GM23338 (cell line): ENCODE measurements at regions not wholly inside any gene's neighbourhood (a gene's known extent, or its start where the extent isn't known, plus 50 kb on each side); places are given as distances from the start of the nearest gene placed in this dataset.

Experiments used
- ATAC-seq: fragments of 200-7000 bp; cut with Tn5 transposase; 3 replicates; pipeline ENCODE4 v1.9.1; 2020
- DNase-seq: peaks from one replicate; pipeline ENCODE4 v3.0.0-alpha.2; 2015; ENCODE audit warnings: low spot score
- H2AFZ ChIP-seq: fragments of 200-600 bp; sonication (generic); 2 replicates; pipeline ENCODE4 v1.8.0; 2016; ENCODE audit warnings: antibody characterized with exemption, mild to moderate bottlenecking, moderate library complexity
- H3F3A ChIP-seq: fragments of 200-600 bp; sonication (generic); replicated peaks from 2 replicates; pipeline ENCODE4 v1.8.0; 2017; ENCODE audit warnings: antibody characterized with exemption, mixed run types, low read depth
- H3K27ac ChIP-seq: fragments of 200-600 bp; sonication (generic); 2 replicates; pipeline ENCODE4 v1.6.1; 2016; ENCODE audit warnings: low read depth
- H3K27me3 ChIP-seq: fragments of 200-600 bp; sonication (generic); 2 replicates; pipeline ENCODE4 v1.8.0; 2016; ENCODE audit warnings: mild to moderate bottlenecking, mixed run types, moderate library complexity; ENCODE audit not compliant: insufficient read depth
- H3K36me3 ChIP-seq: fragments of 200-600 bp; sonication (generic); 2 replicates; pipeline ENCODE4 v1.8.0; 2016; ENCODE audit warnings: mild to moderate bottlenecking; ENCODE audit not compliant: insufficient read depth
- H3K4me1 ChIP-seq: fragments of 200-600 bp; sonication (generic); 2 replicates; pipeline ENCODE4 v1.8.0; 2016; ENCODE audit warnings: mild to moderate bottlenecking, moderate library complexity; ENCODE audit not compliant: insufficient read depth
- H3K4me2 ChIP-seq: fragments of 200-600 bp; sonication (generic); 2 replicates; pipeline ENCODE4 v1.7.1; 2017; ENCODE audit warnings: mixed run types
- H3K4me3 ChIP-seq: fragments of 200-600 bp; sonication (generic); 2 replicates; pipeline ENCODE4 v1.6.1; 2016; ENCODE audit warnings: mixed run types
- H3K79me2 ChIP-seq: fragments of 200-600 bp; sonication (generic); replicated peaks from 2 replicates; pipeline ENCODE4 v1.8.0; 2017; ENCODE audit warnings: mild to moderate bottlenecking; ENCODE audit not compliant: insufficient read depth
- H3K9me2 ChIP-seq: fragments of 200-600 bp; sonication (generic); 2 replicates; pipeline ENCODE4 v1.8.0; 2017; ENCODE audit not compliant: insufficient read depth
- H4K20me1 ChIP-seq: fragments of 200-600 bp; sonication (generic); replicated peaks from 2 replicates; pipeline ENCODE4 v1.8.0; 2017; ENCODE audit warnings: mild to moderate bottlenecking; ENCODE audit not compliant: insufficient read depth
- H3K27ac Mint-ChIP-seq: 2 replicates; pipeline ENCODE4 v1.8.0; 2020; ENCODE audit warnings: inconsistent platforms, mild to moderate bottlenecking, moderate library complexity, mixed read lengths
- H3K27me3 Mint-ChIP-seq: 3 replicates; pipeline ENCODE4 v1.8.0; 2022; ENCODE audit warnings: low read depth, mild to moderate bottlenecking, moderate library complexity, mixed read lengths, inconsistent platforms; ENCODE audit not compliant: insufficient read depth, poor library complexity
- H3K36me3 Mint-ChIP-seq: 3 replicates; pipeline ENCODE4 v1.8.0; 2021; ENCODE audit warnings: low read depth, mild to moderate bottlenecking, inconsistent platforms, moderate library complexity, mixed read lengths
- H3K4me1 Mint-ChIP-seq: 3 replicates; pipeline ENCODE4 v1.8.0; 2020; ENCODE audit warnings: mild to moderate bottlenecking, inconsistent platforms, mixed read lengths
- H3K4me3 Mint-ChIP-seq: 3 replicates; pipeline ENCODE4 v1.8.0; 2021; ENCODE audit warnings: moderate library complexity, mild to moderate bottlenecking, inconsistent platforms, mixed read lengths
- H3K9me3 Mint-ChIP-seq: 3 replicates; pipeline ENCODE4 v1.8.0; 2020; ENCODE audit warnings: moderate library complexity, mild to moderate bottlenecking, inconsistent platforms, mixed read lengths
- CREB1 ChIP-seq: fragments of 250-450 bp; sonication (Bioruptor Pico); IDR thresholded peaks from 2 replicates; pipeline ENCODE4 v1.5.0; 2020; ENCODE audit warnings: low read depth, mild to moderate bottlenecking, moderate library complexity
- EZH2phosphoT487 ChIP-seq: fragments of 200-600 bp; sonication (generic); IDR thresholded peaks from one replicate; pipeline ENCODE4 v1.8.1; 2018; ENCODE audit warnings: antibody characterized with exemption; ENCODE audit not compliant: unreplicated experiment
- JUNB ChIP-seq: IDR thresholded peaks from one replicate; pipeline ENCODE4 v1.6.1; 2016; ENCODE audit warnings: antibody characterized with exemption; ENCODE audit not compliant: unreplicated experiment
- NANOG ChIP-seq: IDR thresholded peaks from 2 replicates; pipeline ENCODE4 v1.6.1; 2016; ENCODE audit warnings: antibody characterized with exemption, borderline replicate concordance
- POLR2AphosphoS5 ChIP-seq: IDR thresholded peaks from 2 replicates; pipeline ENCODE4 v1.6.1; 2016; ENCODE audit warnings: antibody characterized with exemption, low read depth
- STAT1 ChIP-seq: IDR thresholded peaks from one replicate; pipeline ENCODE4 v1.6.1; 2016; ENCODE audit warnings: antibody characterized with exemption; ENCODE audit not compliant: unreplicated experiment
- ZNF114 ChIP-seq: fragments of 250-450 bp; sonication (Bioruptor Pico); IDR thresholded peaks from 2 replicates; pipeline ENCODE4 v1.5.0; 2020; ENCODE audit warnings: mild to moderate bottlenecking, moderate library complexity
- ZNF331 ChIP-seq: fragments of 250-450 bp; sonication (Bioruptor Pico); IDR thresholded peaks from 2 replicates; pipeline ENCODE4 v1.5.0; 2020; ENCODE audit warnings: low read depth, mild to moderate bottlenecking, moderate library complexity
- ZNF462 ChIP-seq: fragments of 250-450 bp; sonication (Bioruptor Pico); IDR thresholded peaks from 2 replicates; pipeline ENCODE4 v1.5.0; 2020; ENCODE audit warnings: mild to moderate bottlenecking, moderate library complexity
- TF ChIP-seq, protein P1 (sequence below), 2 experiments: fragments of 200-600 bp in 1 of 2; sonication (generic) in 1 of 2; conservative IDR thresholded peaks; 2 replicates each; pipeline versions ENCODE4 v1.5.1 to v1.6.1; 2016 to 2017; ENCODE audit warnings: antibody characterized with exemption in 2 of 2, low read depth in 2 of 2, mild to moderate bottlenecking in 2 of 2, moderate library complexity in 1 of 2

GRCh38 chr15:77553257-77553656 is 79.5 kb downstream of the LINGO1 start:
- H3K9me2 ChIP-seq, result no peaks in the 10 kb centered on the region
- H3K4me1 ChIP-seq, result peaks cover 15% of the 10 kb centered on the region

More at GRCh38 chr15:77553257-77553656, 79.5 kb downstream of the LINGO1 start:
- Histone ChIP-seq H3F3A (no peaks in the 10 kb centered on the region), H3K27me3 (no peaks in the 10 kb centered on the region), H2AFZ (no peak overlapping the region), H3K4me2 (no peak overlapping the region), H3K36me3 (no peaks in the 10 kb centered on the region), H3K4me3 (no peak overlapping the region), H3K79me2 (no peaks in the 10 kb centered on the region), H3K27ac (no peak overlapping the region), H4K20me1 (no peaks in the 10 kb centered on the region)
- H3K27me3 Mint-ChIP-seq, result peaks cover 14% of the 10 kb centered on the region
- TF ChIP-seq NANOG, result no peak
- no peak for TF ChIP-seq EZH2phosphoT487
- TF ChIP-seq ZNF462 (CRISPR knock-in tag), result no peak
- TF ChIP-seq ZNF114 (CRISPR knock-in tag), result no peak
- TF ChIP-seq STAT1, result no peak
- TF ChIP-seq JUNB, result no peak
- TF ChIP-seq POLR2AphosphoS5, result no peak
- TF ChIP-seq CREB1 (CRISPR knock-in tag), result no peak
- no peak for TF ChIP-seq ZNF331 (CRISPR knock-in tag)
- TF ChIP-seq, protein P1, sequence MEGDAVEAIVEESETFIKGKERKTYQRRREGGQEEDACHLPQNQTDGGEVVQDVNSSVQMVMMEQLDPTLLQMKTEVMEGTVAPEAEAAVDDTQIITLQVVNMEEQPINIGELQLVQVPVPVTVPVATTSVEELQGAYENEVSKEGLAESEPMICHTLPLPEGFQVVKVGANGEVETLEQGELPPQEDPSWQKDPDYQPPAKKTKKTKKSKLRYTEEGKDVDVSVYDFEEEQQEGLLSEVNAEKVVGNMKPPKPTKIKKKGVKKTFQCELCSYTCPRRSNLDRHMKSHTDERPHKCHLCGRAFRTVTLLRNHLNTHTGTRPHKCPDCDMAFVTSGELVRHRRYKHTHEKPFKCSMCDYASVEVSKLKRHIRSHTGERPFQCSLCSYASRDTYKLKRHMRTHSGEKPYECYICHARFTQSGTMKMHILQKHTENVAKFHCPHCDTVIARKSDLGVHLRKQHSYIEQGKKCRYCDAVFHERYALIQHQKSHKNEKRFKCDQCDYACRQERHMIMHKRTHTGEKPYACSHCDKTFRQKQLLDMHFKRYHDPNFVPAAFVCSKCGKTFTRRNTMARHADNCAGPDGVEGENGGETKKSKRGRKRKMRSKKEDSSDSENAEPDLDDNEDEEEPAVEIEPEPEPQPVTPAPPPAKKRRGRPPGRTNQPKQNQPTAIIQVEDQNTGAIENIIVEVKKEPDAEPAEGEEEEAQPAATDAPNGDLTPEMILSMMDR (conservative IDR thresholded peaks at IDR 0.05; ENCODE audit: low read depth in 2 of 2), result no peak
- no peaks in the 10 kb centered on the region; the same call in 2 of the 3 replicates for H3K9me3 Mint-ChIP-seq
- ATAC-seq (no peak), DNase-seq (no peak)
- H3K4me1 Mint-ChIP-seq, result peaks cover 27% of the 10 kb centered on the region
- H3K4me3 Mint-ChIP-seq, result no peak overlapping the region
- H3K36me3 Mint-ChIP-seq, result no peaks in the 10 kb centered on the region; the same call in 2 of the 3 replicates
- H3K27ac Mint-ChIP-seq, result no peak overlapping the region
